GM18498 (cell line): ENCODE measurements at regions not wholly inside any gene's neighbourhood (a gene's known extent, or its start where the extent isn't known, plus 50 kb on each side); places are given as distances from the start of the nearest gene placed in this dataset.

Source experiments
- ATAC-seq: cut with Tn5 transposase; IDR thresholded peaks from one replicate; pipeline ENCODE4 v1.9.1; 2021; ENCODE audit warnings: mild to moderate bottlenecking, moderate library complexity; ENCODE audit not compliant: unreplicated experiment

GRCh38 chr2:144248350-144249034 is 271.4 kb downstream of the ZEB2 start:
- ATAC-seq: peak; percentile 38

DNA sequence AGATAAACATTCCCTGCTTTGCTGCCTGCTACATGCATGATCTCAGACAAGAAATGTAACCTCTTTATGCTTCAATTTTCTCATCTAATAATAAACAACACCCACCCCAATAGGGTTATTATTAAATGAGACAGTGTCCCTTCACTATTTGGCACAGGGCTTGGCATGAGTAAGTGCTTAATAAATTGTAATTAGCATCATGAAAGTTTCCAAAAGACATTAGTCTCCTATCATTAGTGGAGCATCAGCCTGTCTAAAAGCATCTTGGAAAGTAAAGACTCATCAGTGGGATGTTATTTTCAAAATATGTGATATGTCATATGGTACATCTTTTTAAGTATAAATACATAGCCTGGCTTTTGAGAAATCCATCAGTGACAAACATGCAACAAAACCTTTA is 275.0 kb downstream of the ZEB2 start:
- no peak for ATAC-seq

- no peak for ATAC-seq
Observed at GRCh38 chr2:144242311-144242710, 277.6 kb downstream of the ZEB2 start.

DNA sequence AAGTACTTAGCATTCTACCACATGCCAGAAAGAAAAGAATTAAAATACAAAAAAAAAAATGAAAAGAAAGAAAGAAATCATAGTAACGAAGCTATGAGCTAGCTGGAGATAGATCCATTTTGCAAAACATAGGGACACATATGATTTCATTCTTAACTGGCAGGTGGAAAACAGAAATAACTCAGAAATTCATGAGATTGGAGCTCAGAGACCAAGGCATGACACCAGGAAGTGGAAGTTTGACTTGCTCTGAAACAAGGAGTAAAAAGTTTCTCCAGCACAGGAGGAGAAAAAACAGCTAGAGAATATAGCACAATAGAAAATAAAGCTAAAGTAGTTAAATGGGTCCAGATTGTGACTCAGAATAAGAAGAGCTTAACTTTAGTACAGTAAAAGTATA is 278.1 kb downstream of the ZEB2 start:
- no peak for ATAC-seq

DNA sequence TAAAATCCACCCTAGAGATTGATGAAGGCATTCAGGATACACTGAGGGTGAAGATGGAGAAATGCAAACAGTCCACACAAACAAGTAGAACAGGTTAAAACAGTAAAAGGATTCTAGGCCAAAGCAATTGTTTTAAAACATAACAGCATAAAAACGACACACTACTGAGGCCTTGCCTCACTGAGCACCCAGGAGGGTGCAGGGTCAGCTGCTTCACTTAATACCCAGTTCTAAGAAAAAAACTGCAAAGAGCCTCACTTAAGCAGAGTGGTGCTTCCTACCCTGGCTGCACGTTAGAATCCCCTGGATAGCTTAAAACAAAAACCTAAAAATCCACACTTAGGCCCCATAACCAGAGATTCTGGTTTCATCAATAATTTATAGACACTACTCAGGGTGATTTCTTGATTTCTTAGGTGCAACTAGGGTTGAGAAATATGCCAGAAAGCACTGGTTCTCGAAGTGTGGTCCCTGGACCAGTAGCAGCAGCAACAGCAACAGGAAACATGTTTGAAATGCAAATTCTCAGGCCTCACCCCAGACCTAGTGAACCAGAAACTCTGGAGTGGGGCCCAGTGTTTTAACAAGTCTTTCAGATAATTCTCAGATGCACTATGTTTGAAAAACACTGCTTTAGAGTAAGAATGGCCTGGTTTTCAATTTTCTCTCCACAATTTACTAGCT is 279.1 kb downstream of the ZEB2 start:
- ATAC-seq: peak; percentile 93

DNA sequence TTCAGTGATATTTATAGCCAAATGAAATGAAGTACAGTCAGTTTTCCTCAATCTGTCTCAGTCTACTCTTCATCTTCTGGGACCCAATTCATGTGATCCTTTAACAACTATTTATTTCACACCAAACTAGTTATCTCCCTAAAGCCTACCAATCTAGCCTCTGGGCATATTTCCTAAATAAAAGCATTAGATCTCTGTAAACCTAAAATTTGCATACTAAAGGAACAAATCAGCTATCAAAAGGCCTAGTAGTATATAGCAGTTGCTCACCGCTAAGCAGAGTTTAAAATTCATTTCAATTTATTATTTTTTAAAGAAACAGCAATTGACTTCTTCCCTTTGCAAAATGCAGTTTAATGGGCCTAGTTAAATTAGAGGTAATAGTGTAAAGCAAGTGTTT is 280.2 kb downstream of the ZEB2 start:
- ATAC-seq: no peak

GRCh38 chr2:144239306-144239705 is 280.6 kb downstream of the ZEB2 start:
- ATAC-seq: no peak

- no peak for ATAC-seq
Observed at GRCh38 chr2:144237830-144238627, 281.9 kb downstream of the ZEB2 start.

GRCh38 chr2:144237108-144237507 is 282.8 kb downstream of the ZEB2 start:
- ATAC-seq: no peak

- no peak for ATAC-seq
Observed at GRCh38 chr2:144235050-144235449, 284.9 kb downstream of the ZEB2 start.

GRCh38 chr2:144234542-144234871 is 285.4 kb downstream of the ZEB2 start:
- no peak for ATAC-seq

DNA sequence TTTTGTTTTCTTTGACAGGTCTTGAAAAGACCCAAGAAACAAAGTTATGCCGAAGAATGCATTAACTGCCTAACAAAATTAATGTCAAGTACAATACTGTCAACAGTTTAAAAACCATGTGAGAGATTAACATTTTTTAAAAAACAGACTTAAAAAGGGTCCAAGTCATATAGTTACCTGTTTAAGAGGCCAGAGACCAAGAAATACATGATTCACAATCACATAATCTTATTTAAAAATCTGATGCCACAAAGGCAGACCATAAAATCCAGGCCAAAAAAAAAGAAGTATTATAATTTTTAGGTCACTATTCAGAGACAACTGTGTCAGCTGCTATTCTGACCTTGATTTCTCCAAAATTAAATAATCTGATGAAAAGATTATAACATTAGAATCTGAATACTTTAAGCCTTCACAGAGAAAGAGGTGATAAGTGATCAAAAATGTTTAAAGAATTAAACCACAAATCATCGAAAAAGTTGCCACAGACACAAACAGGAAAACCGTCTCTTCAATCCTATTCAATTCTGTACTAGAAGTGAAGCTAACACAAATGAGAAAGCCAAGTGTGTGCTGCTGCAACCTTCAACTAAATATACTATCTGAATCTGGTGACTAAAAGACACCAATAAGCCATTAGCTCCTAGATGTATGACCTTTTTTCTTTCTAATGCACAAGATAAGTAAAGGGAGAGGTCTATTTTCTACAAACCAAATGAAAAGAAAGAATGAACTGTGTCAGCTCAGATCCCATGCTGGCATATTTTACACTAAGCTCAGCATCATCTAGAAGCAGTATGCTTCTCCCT is 286.0 kb downstream of the ZEB2 start:
- no peak for ATAC-seq

DNA sequence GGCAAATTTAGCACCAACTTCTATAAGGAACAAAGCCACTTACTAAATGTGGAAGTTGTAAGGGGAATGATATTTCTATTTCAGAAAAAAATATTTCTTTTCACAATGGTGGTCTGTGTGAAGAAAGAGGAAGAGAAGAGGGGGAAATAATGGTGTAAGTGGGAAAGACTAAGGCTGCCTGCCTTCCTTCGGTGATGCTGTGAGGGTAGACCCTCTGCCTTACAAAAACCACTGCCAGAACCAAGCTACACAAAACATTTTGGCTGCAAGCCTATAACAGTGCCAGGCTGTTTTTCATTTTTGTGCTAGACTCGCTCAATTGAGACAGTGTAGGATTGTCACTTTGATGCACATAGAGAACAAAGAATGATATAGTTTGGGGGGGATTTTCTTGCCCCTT is 286.6 kb downstream of the ZEB2 start:
- no peak for ATAC-seq

- ATAC-seq: no peak
Observed at GRCh38 chr2:144230448-144231085, 289.4 kb downstream of the ZEB2 start.

DNA sequence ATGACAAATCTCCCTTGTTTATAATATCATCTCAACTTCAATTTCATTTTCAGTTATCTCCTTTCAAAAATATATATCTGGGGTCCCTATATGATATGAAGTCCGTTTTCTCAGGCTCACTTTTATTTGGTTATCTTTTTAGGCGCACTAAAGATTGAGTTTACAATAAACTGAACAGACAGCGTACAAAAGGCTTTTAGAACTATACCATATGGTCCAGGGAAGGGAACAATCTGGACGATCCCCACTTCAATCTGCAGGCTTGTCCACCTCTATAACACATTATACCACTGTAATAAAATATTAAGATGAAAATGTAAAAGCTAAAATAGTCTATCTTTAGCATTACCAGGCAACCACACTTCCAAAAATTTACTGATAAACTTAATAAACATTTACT is 289.9 kb downstream of the ZEB2 start:
- no peak for ATAC-seq

GRCh38 chr2:144229296-144229695 is 290.6 kb downstream of the ZEB2 start:
- no peak for ATAC-seq

- no peak for ATAC-seq
Observed at GRCh38 chr2:144227427-144228105, 292.4 kb downstream of the ZEB2 start.

GRCh38 chr2:144225076-144225475 is 294.8 kb downstream of the ZEB2 start:
- no peak for ATAC-seq

DNA sequence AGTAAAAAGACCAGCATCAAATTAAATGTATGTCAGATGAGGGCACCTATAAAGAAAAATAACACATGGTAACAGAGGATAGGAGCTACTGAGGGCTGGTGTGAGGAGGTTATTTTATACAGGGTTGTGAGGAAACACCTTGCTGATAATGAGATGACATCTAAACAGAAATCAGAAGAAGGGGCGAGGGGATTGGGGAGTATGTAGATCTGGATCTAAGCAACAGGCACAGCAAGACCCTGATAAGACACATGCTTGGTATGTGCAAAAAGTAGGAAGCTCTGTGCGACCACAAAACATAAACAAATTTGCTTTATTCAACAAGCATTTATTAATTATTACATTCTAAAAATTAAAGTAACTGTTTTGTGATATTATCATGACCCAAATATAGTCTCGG is 295.4 kb downstream of the ZEB2 start:
- ATAC-seq: no peak

- no peak for ATAC-seq
Observed at GRCh38 chr2:144219979-144220378, 299.9 kb downstream of the ZEB2 start.
